Psoas muscle (tissue), 7 donors: ENCODE measurements at regions not wholly inside any gene's neighbourhood (a gene's known extent, or its start where the extent isn't known, plus 50 kb on each side); places are given as distances from the start of the nearest gene placed in this dataset.

ENCODE experiments used
- ATAC-seq, 4 donors: fragments of 200-7000 bp; cut with Tn5 transposase; one replicate each; pipeline ENCODE4 v1.9.1; 2020; ENCODE audit warnings: moderate library complexity in 3 of 4, mild to moderate bottlenecking in 2 of 4
- DNase-seq, 2 donors: peaks; one replicate each; pipeline ENCODE4 v3.0.0-alpha.2; 2020
- H3K27ac ChIP-seq: fragments of 200-600 bp; one replicate; pipeline ENCODE4 v1.8.0; 2022
- H3K27me3 ChIP-seq, 3 donors: fragments of 200-600 bp in 1 of 3; one replicate each; pipeline versions ENCODE4 v1.6.1 to v1.8.0; 2013 to 2022; ENCODE audit warnings: low read length in 2 of 3, mild to moderate bottlenecking in 2 of 3, moderate library complexity in 1 of 3; ENCODE audit not compliant: insufficient read depth in 3 of 3
- H3K36me3 ChIP-seq, 2 donors: fragments of 200-600 bp in 1 of 2; one replicate each; pipeline versions ENCODE4 v1.6.1 to v1.8.0; 2013 to 2022; ENCODE audit warnings: low read depth in 1 of 2, mild to moderate bottlenecking in 1 of 2, moderate library complexity in 1 of 2; ENCODE audit not compliant: insufficient read depth in 1 of 2
- H3K4me1 ChIP-seq: fragments of 200-600 bp; one replicate; pipeline ENCODE4 v1.8.0; 2022
- H3K4me3 ChIP-seq: fragments of 200-600 bp; one replicate; pipeline ENCODE4 v1.8.0; 2022; ENCODE audit warnings: mild to moderate bottlenecking
- H3K9me3 ChIP-seq: fragments of 200-600 bp; one replicate; pipeline ENCODE4 v1.8.0; 2022
- CTCF ChIP-seq: fragments of 200-600 bp; IDR thresholded peaks from one replicate; pipeline ENCODE4 v1.8.0; 2022; ENCODE audit warnings: antibody characterized with exemption
- WGBS, 3 donors: extraction: QIAGEN DNeasy Blood & Tissue Kit; methylation state at CpG; one replicate each; pipeline versions ENCODE4 v1.1.6 to v1.1.7; 2013; 5-methylcytosine and 5-hydroxymethylcytosine counted together
- intact Hi-C, 2 donors: fragments of 100-400 bp; cut with DNase I; formaldehyde crosslinking; loops; one replicate each; pipeline versions ENCODE4 v1.11.0 to v1.14.2; 2022
- donor health status: healthy with polysubstance abuse.
- donor health status: DM: no; HTN: no; CAD: no; lungs with moderate emphysema.
- donor health status: Bipolar disorder and iron deficiency.
- donor health status: healthy.
- donor health status: DM: yes; HTN: yes; CAD: no.
- donor health status: DM: no; HTN: no; CAD: no.
- donor health status: DM: yes; HTN: yes; CAD: no.

- Histone ChIP-seq H3K27ac (no peak overlapping the region), H3K9me3 (no peaks in the 10 kb centered on the region), H3K4me1 (no peaks in the 10 kb centered on the region), H3K4me3 (no peak overlapping the region), H3K36me3 (no peaks in the 10 kb centered on the region), H3K27me3 (no peaks in the 10 kb centered on the region)
- ATAC-seq (no peak), DNase-seq (no peak)
- 63 to 76% (median 74%) methylated on average over 3 of the region's 3 CpGs for WGBS, 3 donors
- no peak for TF ChIP-seq CTCF
- intact Hi-C loops = no loop called here
Observed at GRCh38 chr4:151830168-151830567, 69.4 kb upstream of the GATB start.

- Histone ChIP-seq H3K36me3 (no peaks in the 10 kb centered on the region), H3K27ac (no peak overlapping the region), H3K9me3 (no peaks in the 10 kb centered on the region), H3K4me1 (no peaks in the 10 kb centered on the region), H3K27me3 (no peaks in the 10 kb centered on the region), H3K4me3 (no peak overlapping the region)
- 86 to 89% (median 88%) methylated on average over 6 of the region's 6 CpGs for WGBS, 3 donors
- intact Hi-C loops = no loop called here
- no peak for TF ChIP-seq CTCF
- DNase-seq (no peak), ATAC-seq (no peak)
Observed at GRCh38 chr4:151829309-151829708, 68.5 kb upstream of the GATB start.

GRCh38 chr4:151824656-151825055 lies 63.8 kb upstream of the GATB start:
- Histone ChIP-seq H3K27ac (no peak overlapping the region), H3K36me3 (no peaks in the 10 kb centered on the region), H3K27me3 (no peaks in the 10 kb centered on the region), H3K4me3 (no peak overlapping the region), H3K9me3 (no peaks in the 10 kb centered on the region), H3K4me1 (no peaks in the 10 kb centered on the region)
- ATAC-seq = no peak
- WGBS, 3 donors = 68 to 76% (median 68%) methylated on average over 4 of the region's 4 CpGs
- intact Hi-C loops = no loop called here
- no peak for TF ChIP-seq CTCF
- no peak for DNase-seq

GRCh38 chr4:151822331-151822730 lies 61.5 kb upstream of the GATB start:
- DNase-seq = no peak
- intact Hi-C loops = no loop called here
- no peaks in the 10 kb centered on the region for H3K9me3 ChIP-seq
- no peak overlapping the region for H3K27ac ChIP-seq
- no peaks in the 10 kb centered on the region for H3K4me1 ChIP-seq
- no peaks in the 10 kb centered on the region for H3K36me3 ChIP-seq
- ATAC-seq = no peak
- TF ChIP-seq CTCF = no peak
- no peak overlapping the region for H3K4me3 ChIP-seq
- no peaks in the 10 kb centered on the region for H3K27me3 ChIP-seq

GRCh38 chr4:151820004-151820403 lies 59.2 kb upstream of the GATB start:
- ATAC-seq (no peak), DNase-seq (no peak)
- no peaks in the 10 kb centered on the region for H3K4me1 ChIP-seq
- intact Hi-C loops = no loop called here
- H3K36me3 ChIP-seq = no peaks in the 10 kb centered on the region
- no peak overlapping the region for H3K27ac ChIP-seq
- H3K4me3 ChIP-seq = no peak overlapping the region
- no peaks in the 10 kb centered on the region for H3K27me3 ChIP-seq
- no peaks in the 10 kb centered on the region for H3K9me3 ChIP-seq
- WGBS, 3 donors = 78 to 89% (median 85%) methylated on average over 3 of the region's 3 CpGs
- no peak for TF ChIP-seq CTCF
